ENCODE measurements at regions not wholly inside any gene's neighbourhood (a gene's known extent, or its start where the extent isn't known, plus 50 kb on each side); places are given as distances from the start of the nearest gene placed in this dataset.

GRCh38 chr9:129561594-129562281 is 59.2 kb downstream of the C9orf50 start:
- no peaks in the 10 kb centered on the region for H3K36me3 ChIP-seq

GRCh38 chr9:129560881-129561306 is 60.0 kb downstream of the C9orf50 start:
- no peak for TF ChIP-seq EP300 (IDR thresholded peaks at IDR 0.05)
- no peak for TF ChIP-seq POLR2A (IDR thresholded peaks at IDR 0.05)
- TF ChIP-seq CTCF (IDR thresholded peaks at IDR 0.05), result no peak
- peaks cover 0 to 41% (median 9%) of the 10 kb centered on the region in 4 donors for H3K4me1 ChIP-seq
- H3K27me3 ChIP-seq, result no peaks in the 10 kb centered on the region
- DNase-seq (ENCODE audit: low spot score in 2 of 2), result no peak
- no peak overlapping the region for H3K4me3 ChIP-seq
- no peaks in the 10 kb centered on the region for H3K9me3 ChIP-seq
- no peak overlapping the region for H3K27ac ChIP-seq
- WGBS, 2 donors, result 89 to 90% methylated on average over 13 of the region's 13 CpGs
- no peaks in the 10 kb centered on the region for H3K36me3 ChIP-seq

More at GRCh38 chr9:129561594-129562281, 59.2 kb downstream of the C9orf50 start:
- 49 to 66% methylated on average over 20 to 24 of the region's 28 CpGs for WGBS, 2 donors
- Histone ChIP-seq H3K27ac (no peak overlapping the region), H3K4me1 (peaks cover 0 to 33% (median 9%) of the 10 kb centered on the region in 4 donors), H3K4me3 (no peak overlapping the region), H3K27me3 (no peaks in the 10 kb centered on the region), H3K9me3 (no peaks in the 10 kb centered on the region)
- DNase-seq (ENCODE audit: low spot score in 2 of 2), result no peak
- no peak for TF ChIP-seq CTCF (IDR thresholded peaks at IDR 0.05)
- no peak for TF ChIP-seq POLR2A (IDR thresholded peaks at IDR 0.05)
- TF ChIP-seq EP300 (IDR thresholded peaks at IDR 0.05), result no peak

DNA sequence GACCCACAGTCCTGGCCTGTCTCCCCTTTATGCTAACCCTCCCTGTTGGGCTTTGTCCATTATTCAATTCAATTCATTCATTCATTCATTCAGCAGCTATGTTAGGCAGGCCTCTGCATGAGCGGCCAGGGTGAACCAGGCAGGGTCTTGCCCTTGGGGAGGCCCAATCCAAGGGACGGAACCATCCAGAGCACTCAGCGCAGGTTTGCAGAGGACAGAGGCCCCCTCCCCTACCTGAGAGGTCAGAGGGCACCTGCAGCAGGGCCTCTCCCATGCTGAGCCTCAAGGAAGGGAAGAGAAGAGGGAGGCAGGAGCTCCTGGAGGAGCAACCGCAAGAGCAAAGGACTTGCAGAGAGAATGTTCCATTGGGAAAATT is 61.4 kb downstream of the C9orf50 start:
- Histone ChIP-seq H3K9me3 (no peaks in the 10 kb centered on the region), H3K4me1 (peaks cover 0 to 48% (median 9%) of the 10 kb centered on the region in 4 donors), H3K27ac (no peak overlapping the region), H3K36me3 (no peaks in the 10 kb centered on the region), H3K4me3 (no peak overlapping the region), H3K27me3 (no peaks in the 10 kb centered on the region)
- no peak for TF ChIP-seq EP300 (IDR thresholded peaks at IDR 0.05)
- TF ChIP-seq CTCF (IDR thresholded peaks at IDR 0.05), result no peak
- TF ChIP-seq POLR2A (IDR thresholded peaks at IDR 0.05), result no peak
- DNase-seq (ENCODE audit: low spot score in 2 of 2), result no peak
- WGBS, 2 donors, result 93 to 97% methylated on average over 4 of the region's 4 CpGs

- peaks cover 0 to 48% (median 9%) of the 10 kb centered on the region in 4 donors for H3K4me1 ChIP-seq
- no peak overlapping the region for H3K27ac ChIP-seq
- H3K36me3 ChIP-seq, result no peaks in the 10 kb centered on the region
- no peak overlapping the region for H3K4me3 ChIP-seq
- no peak for DNase-seq (ENCODE audit: low spot score in 2 of 2)
- H3K27me3 ChIP-seq, result no peaks in the 10 kb centered on the region
- TF ChIP-seq POLR2A (IDR thresholded peaks at IDR 0.05) (no peak), CTCF (IDR thresholded peaks at IDR 0.05) (no peak), EP300 (IDR thresholded peaks at IDR 0.05) (no peak)
- no peaks in the 10 kb centered on the region for H3K9me3 ChIP-seq
- WGBS, 2 donors, result 60 to 62% methylated on average over 16 to 21 of the region's 21 CpGs
Observed at GRCh38 chr9:129558551-129559505, 62.1 kb downstream of the C9orf50 start.
